Breast epithelium (tissue), 3 donors: ENCODE measurements at regions not wholly inside any gene's neighbourhood (a gene's known extent, or its start where the extent isn't known, plus 50 kb on each side); places are given as distances from the start of the nearest gene placed in this dataset.

Source experiments
- POLR2AphosphoS5 ChIP-seq, 3 donors: sonication (generic); formaldehyde crosslinking; IDR thresholded peaks; one replicate each; pipeline ENCODE4 v1.6.1; 2017; ENCODE audit warnings: antibody characterized with exemption in 3 of 3
- TF ChIP-seq, protein P1 (sequence below), 3 donors: fragments of 450-650 bp; IDR thresholded peaks; one replicate each; pipeline ENCODE4 v1.5.1; 2016 to 2017; ENCODE audit warnings: antibody characterized with exemption in 3 of 3, mild to moderate bottlenecking in 3 of 3, moderate library complexity in 3 of 3

DNA sequence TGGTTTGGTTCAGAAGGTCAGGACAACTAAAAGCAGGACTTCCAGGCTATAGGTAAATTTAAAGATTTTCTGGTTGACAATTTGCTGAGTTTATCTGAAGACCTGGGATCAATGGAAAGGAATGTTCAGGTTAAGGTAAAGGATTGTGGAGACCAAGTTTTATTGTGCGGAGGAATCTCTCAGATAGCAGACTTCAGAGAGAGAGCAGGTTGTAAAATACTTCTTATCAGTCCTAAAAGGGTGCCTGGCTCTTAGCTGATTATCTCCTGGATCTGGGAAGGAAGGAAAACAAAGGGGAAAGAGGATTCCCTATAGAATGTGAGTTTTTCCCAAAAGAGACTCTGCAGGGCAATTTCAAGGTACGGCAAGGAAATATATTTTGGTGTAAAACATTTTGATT is 851.5 kb downstream of the DACH1 start:
- TF ChIP-seq, protein P1, sequence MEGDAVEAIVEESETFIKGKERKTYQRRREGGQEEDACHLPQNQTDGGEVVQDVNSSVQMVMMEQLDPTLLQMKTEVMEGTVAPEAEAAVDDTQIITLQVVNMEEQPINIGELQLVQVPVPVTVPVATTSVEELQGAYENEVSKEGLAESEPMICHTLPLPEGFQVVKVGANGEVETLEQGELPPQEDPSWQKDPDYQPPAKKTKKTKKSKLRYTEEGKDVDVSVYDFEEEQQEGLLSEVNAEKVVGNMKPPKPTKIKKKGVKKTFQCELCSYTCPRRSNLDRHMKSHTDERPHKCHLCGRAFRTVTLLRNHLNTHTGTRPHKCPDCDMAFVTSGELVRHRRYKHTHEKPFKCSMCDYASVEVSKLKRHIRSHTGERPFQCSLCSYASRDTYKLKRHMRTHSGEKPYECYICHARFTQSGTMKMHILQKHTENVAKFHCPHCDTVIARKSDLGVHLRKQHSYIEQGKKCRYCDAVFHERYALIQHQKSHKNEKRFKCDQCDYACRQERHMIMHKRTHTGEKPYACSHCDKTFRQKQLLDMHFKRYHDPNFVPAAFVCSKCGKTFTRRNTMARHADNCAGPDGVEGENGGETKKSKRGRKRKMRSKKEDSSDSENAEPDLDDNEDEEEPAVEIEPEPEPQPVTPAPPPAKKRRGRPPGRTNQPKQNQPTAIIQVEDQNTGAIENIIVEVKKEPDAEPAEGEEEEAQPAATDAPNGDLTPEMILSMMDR (IDR thresholded peaks at IDR 0.05), result no peak
- TF ChIP-seq POLR2AphosphoS5 (IDR thresholded peaks at IDR 0.05), result no peak
